ENCODE measurements at regions not wholly inside any gene's neighbourhood (a gene's known extent, or its start where the extent isn't known, plus 50 kb on each side); places are given as distances from the start of the nearest gene placed in this dataset.

DNA sequence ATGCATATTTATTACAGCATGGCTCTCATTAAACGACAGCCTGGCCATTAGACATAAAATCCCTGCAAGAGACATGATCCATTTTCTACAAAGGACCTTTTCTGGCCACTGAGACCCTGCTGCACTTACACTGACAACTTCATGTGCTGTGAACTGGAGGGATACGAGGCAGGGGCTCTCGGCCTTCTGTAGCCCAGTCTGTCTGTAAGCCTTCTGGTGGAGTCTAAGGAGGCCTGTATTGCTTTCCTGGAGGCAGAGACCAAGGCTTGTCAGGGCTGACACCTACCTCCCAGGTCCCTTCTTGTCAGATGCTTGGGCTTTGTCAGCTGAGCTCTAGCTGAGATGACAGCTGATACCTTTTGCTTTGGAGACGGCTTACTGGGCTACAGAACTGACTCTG, 776.9 kb upstream of the ARPP21 start:
- H3K27me3 Mint-ChIP-seq (ENCODE audit: low read depth), result no peaks in the 10 kb centered on the region
- no peaks in the 10 kb centered on the region for H3K9me3 Mint-ChIP-seq
- POLR2A ChIA-PET, result no interaction called here
- no peak for TF ChIP-seq SMAD4 (CRISPR knock-in tag; IDR thresholded peaks at IDR 0.05)
- no peak for TF ChIP-seq USF1 (CRISPR knock-in tag; IDR thresholded peaks at IDR 0.05)
- no peak for TF ChIP-seq STAT6 (CRISPR knock-in tag; conservative IDR thresholded peaks at IDR 0.05; ENCODE audit: low read depth)
- no peak for TF ChIP-seq ZNF232 (CRISPR knock-in tag; IDR thresholded peaks at IDR 0.05)
- TF ChIP-seq, protein P1, sequence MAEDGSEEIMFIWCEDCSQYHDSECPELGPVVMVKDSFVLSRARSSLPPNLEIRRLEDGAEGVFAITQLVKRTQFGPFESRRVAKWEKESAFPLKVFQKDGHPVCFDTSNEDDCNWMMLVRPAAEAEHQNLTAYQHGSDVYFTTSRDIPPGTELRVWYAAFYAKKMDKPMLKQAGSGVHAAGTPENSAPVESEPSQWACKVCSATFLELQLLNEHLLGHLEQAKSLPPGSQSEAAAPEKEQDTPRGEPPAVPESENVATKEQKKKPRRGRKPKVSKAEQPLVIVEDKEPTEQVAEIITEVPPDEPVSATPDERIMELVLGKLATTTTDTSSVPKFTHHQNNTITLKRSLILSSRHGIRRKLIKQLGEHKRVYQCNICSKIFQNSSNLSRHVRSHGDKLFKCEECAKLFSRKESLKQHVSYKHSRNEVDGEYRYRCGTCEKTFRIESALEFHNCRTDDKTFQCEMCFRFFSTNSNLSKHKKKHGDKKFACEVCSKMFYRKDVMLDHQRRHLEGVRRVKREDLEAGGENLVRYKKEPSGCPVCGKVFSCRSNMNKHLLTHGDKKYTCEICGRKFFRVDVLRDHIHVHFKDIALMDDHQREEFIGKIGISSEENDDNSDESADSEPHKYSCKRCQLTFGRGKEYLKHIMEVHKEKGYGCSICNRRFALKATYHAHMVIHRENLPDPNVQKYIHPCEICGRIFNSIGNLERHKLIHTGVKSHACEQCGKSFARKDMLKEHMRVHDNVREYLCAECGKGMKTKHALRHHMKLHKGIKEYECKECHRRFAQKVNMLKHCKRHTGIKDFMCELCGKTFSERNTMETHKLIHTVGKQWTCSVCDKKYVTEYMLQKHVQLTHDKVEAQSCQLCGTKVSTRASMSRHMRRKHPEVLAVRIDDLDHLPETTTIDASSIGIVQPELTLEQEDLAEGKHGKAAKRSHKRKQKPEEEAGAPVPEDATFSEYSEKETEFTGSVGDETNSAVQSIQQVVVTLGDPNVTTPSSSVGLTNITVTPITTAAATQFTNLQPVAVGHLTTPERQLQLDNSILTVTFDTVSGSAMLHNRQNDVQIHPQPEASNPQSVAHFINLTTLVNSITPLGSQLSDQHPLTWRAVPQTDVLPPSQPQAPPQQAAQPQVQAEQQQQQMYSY (CRISPR knock-in tag; IDR thresholded peaks at IDR 0.05), result no peak
- TF ChIP-seq, protein P2, sequence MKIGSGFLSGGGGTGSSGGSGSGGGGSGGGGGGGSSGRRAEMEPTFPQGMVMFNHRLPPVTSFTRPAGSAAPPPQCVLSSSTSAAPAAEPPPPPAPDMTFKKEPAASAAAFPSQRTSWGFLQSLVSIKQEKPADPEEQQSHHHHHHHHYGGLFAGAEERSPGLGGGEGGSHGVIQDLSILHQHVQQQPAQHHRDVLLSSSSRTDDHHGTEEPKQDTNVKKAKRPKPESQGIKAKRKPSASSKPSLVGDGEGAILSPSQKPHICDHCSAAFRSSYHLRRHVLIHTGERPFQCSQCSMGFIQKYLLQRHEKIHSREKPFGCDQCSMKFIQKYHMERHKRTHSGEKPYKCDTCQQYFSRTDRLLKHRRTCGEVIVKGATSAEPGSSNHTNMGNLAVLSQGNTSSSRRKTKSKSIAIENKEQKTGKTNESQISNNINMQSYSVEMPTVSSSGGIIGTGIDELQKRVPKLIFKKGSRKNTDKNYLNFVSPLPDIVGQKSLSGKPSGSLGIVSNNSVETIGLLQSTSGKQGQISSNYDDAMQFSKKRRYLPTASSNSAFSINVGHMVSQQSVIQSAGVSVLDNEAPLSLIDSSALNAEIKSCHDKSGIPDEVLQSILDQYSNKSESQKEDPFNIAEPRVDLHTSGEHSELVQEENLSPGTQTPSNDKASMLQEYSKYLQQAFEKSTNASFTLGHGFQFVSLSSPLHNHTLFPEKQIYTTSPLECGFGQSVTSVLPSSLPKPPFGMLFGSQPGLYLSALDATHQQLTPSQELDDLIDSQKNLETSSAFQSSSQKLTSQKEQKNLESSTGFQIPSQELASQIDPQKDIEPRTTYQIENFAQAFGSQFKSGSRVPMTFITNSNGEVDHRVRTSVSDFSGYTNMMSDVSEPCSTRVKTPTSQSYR (CRISPR knock-in tag; IDR thresholded peaks at IDR 0.05), result no peak
- no peak for TF ChIP-seq NR3C1 (CRISPR knock-in tag; conservative IDR thresholded peaks at IDR 0.05; ENCODE audit: low read depth)
- TF ChIP-seq RORB (CRISPR knock-in tag; IDR thresholded peaks at IDR 0.05), result no peak
- CTCF ChIA-PET, result no interaction called here
- DNase-seq (ENCODE audit: low spot score) (no peak), ATAC-seq (no peak)
- no peaks in the 10 kb centered on the region for H3K36me3 Mint-ChIP-seq
- no peak overlapping the region for H3K4me3 Mint-ChIP-seq
- H3K27ac Mint-ChIP-seq, result no peak overlapping the region
- H3K4me1 Mint-ChIP-seq, result peaks cover 30% of the 10 kb centered on the region

GRCh38 chr3:34863485-34863884, 775.8 kb upstream of the ARPP21 start:
- DNase-seq (ENCODE audit: low spot score), result no peak
- POLR2A ChIA-PET, result no interaction called here
- Mint-ChIP-seq H3K36me3 (no peaks in the 10 kb centered on the region), H3K27ac (no peak overlapping the region), H3K4me3 (no peak overlapping the region), H3K27me3 (ENCODE audit: low read depth) (no peaks in the 10 kb centered on the region), H3K4me1 (peaks cover 30% of the 10 kb centered on the region), H3K9me3 (no peaks in the 10 kb centered on the region)
- ATAC-seq, result no peak
- CTCF ChIA-PET, result no interaction called here
- TF ChIP-seq TEAD4 (CRISPR knock-in tag; IDR thresholded peaks at IDR 0.05) (no peak), KAT7 (CRISPR knock-in tag; IDR thresholded peaks at IDR 0.05; ENCODE audit: borderline replicate concordance) (no peak), HMGXB4 (CRISPR knock-in tag; IDR thresholded peaks at IDR 0.05) (no peak), JUN (CRISPR knock-in tag; IDR thresholded peaks at IDR 0.05) (no peak), TP53 (CRISPR knock-in tag; IDR thresholded peaks at IDR 0.05) (no peak), SOX15 (CRISPR knock-in tag; IDR thresholded peaks at IDR 0.05) (no peak), ZNF396 (CRISPR knock-in tag; IDR thresholded peaks at IDR 0.05; ENCODE audit: borderline replicate concordance) (no peak), ATF6 (CRISPR knock-in tag; IDR thresholded peaks at IDR 0.05) (no peak), ATF1 (CRISPR knock-in tag; IDR thresholded peaks at IDR 0.05) (no peak), ZNF423 (CRISPR knock-in tag; IDR thresholded peaks at IDR 0.05) (no peak)
- TF ChIP-seq, protein P3, sequence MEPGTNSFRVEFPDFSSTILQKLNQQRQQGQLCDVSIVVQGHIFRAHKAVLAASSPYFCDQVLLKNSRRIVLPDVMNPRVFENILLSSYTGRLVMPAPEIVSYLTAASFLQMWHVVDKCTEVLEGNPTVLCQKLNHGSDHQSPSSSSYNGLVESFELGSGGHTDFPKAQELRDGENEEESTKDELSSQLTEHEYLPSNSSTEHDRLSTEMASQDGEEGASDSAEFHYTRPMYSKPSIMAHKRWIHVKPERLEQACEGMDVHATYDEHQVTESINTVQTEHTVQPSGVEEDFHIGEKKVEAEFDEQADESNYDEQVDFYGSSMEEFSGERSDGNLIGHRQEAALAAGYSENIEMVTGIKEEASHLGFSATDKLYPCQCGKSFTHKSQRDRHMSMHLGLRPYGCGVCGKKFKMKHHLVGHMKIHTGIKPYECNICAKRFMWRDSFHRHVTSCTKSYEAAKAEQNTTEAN (CRISPR knock-in tag; IDR thresholded peaks at IDR 0.05), result no peak

Data from WTC11 (cell line).